ENCODE measurements at regions not wholly inside any gene's neighbourhood (a gene's known extent, or its start where the extent isn't known, plus 50 kb on each side); places are given as distances from the start of the nearest gene placed in this dataset.

GRCh38 chr5:93674866-93675459, 66.4 kb downstream of the POU5F2 start (continued):
- TF ChIP-seq MXI1 (IDR thresholded peaks at IDR 0.05; ENCODE audit: low read depth, low read length) = no peak

DNA sequence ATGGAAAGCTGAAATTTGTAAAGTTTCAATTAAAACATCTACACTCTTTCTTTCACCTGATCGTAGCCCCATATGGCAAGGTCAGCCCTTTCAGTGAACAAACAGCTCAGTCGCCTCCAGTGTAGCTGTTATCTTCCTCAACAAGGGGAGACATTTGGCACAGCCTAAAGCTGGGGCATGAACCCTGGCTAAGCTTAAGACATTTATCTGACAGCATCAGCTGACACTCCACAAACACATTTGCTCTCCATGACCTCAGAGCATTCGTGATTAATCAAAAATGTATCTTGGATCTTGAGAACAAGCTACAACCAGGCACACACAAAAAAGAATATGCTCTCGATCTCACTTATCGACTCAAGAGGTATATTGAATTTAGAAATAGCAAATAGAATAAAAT, 67.3 kb downstream of the POU5F2 start:
- H3K36me3 ChIP-seq (ENCODE audit: control insufficient read depth in 2 of 2, insufficient read depth in 2 of 2, low read length in 1 of 2) = no peaks in the 10 kb centered on the region
- TF ChIP-seq PML (IDR thresholded peaks at IDR 0.05; ENCODE audit: low read length) (no peak), ZNF24 (IDR thresholded peaks at IDR 0.05) (no peak), TBL1XR1 (IDR thresholded peaks at IDR 0.05; ENCODE audit: low read depth, low read length) (no peak), PAX8 (IDR thresholded peaks at IDR 0.05) (no peak), TARDBP (IDR thresholded peaks at IDR 0.05; ENCODE audit: borderline replicate concordance) (no peak), ASH2L (IDR thresholded peaks at IDR 0.05; ENCODE audit: borderline replicate concordance, low read depth) (no peak), MYB (IDR thresholded peaks at IDR 0.05; ENCODE audit: borderline replicate concordance, low read depth, low read length) (no peak), SRF (IDR thresholded peaks at IDR 0.05; ENCODE audit: low read depth in 2 of 2, low read length in 2 of 2) (no peak), RB1 (IDR thresholded peaks at IDR 0.05; ENCODE audit: borderline replicate concordance) (no peak), PAX5 (IDR thresholded peaks at IDR 0.05; ENCODE audit: borderline replicate concordance, low read depth, low read length) (no peak), RCOR1 (conservative IDR thresholded peaks at IDR 0.05; ENCODE audit: low read depth, low read length) (no peak), CBFB (IDR thresholded peaks at IDR 0.05; ENCODE audit: low read depth) (no peak), CBX3 (IDR thresholded peaks at IDR 0.05; ENCODE audit: borderline replicate concordance, low read depth) (no peak), RFX5 (IDR thresholded peaks at IDR 0.05; ENCODE audit: low read depth, low read length) (no peak), NFXL1 (IDR thresholded peaks at IDR 0.05; ENCODE audit: borderline replicate concordance) (no peak), FOS (IDR thresholded peaks at IDR 0.05; ENCODE audit: borderline replicate concordance, extremely low read depth, insufficient read length) (no peak), FOXM1 (IDR thresholded peaks at IDR 0.05; ENCODE audit: low read depth, low read length) (no peak)
- TF ChIP-seq, protein P1, sequence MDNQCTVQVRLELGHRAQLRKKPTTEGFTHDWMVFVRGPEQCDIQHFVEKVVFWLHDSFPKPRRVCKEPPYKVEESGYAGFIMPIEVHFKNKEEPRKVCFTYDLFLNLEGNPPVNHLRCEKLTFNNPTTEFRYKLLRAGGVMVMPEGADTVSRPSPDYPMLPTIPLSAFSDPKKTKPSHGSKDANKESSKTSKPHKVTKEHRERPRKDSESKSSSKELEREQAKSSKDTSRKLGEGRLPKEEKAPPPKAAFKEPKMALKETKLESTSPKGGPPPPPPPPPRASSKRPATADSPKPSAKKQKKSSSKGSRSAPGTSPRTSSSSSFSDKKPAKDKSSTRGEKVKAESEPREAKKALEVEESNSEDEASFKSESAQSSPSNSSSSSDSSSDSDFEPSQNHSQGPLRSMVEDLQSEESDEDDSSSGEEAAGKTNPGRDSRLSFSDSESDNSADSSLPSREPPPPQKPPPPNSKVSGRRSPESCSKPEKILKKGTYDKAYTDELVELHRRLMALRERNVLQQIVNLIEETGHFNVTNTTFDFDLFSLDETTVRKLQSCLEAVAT (IDR thresholded peaks at IDR 0.05) = no peak
- TF ChIP-seq, protein P2, sequence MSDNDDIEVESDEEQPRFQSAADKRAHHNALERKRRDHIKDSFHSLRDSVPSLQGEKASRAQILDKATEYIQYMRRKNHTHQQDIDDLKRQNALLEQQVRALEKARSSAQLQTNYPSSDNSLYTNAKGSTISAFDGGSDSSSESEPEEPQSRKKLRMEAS (IDR thresholded peaks at IDR 0.05; ENCODE audit: low read depth, low read length) = no peak
- in situ Hi-C loops (cut with MboI) (no loop called here), intact Hi-C loops (cut with micrococcal nuclease; ENCODE audit: unreplicated experiment) (loop anchor here (2.0 kb wide), 1 partner anchor 53 kb away; no protein-coding TSS in a partner anchor)
- H3K9me3 ChIP-seq (replicated peaks; ENCODE audit: control insufficient read depth, insufficient read depth, low read length) = no peaks in the 10 kb centered on the region
- ATAC-seq = no peak
- no peak for DNase-seq (ENCODE audit: low read depth, low spot score)
- POLR2A ChIA-PET = interaction anchor here (0.5 kb wide), 1 partner anchor 56 kb away, joined by 3 read pairs; no protein-coding TSS in a partner anchor
- BruUV-seq (replicated peaks) = no TSS peak
- H4K20me1 ChIP-seq (ENCODE audit: control insufficient read depth, insufficient read depth) = no peaks in the 10 kb centered on the region
- no peak overlapping the region for H3K4me2 ChIP-seq (ENCODE audit: control insufficient read depth, insufficient read depth)
- SMC1A ChIA-PET (ENCODE audit: uncharacterized antibody, unreplicated experiment) = interaction anchor here (0.7 to 1.5 kb wide), 7 partner anchors 12 to 473 kb away, joined by 3 to 4 read pairs (median 3); no protein-coding TSS in a partner anchor
- no peak for FAIRE-seq
- no peak overlapping the region for H2AFZ ChIP-seq (ENCODE audit: control insufficient read depth, low read depth, low read length)
- H3K27ac ChIP-seq (ENCODE audit: control insufficient read depth, insufficient read depth) = no peak overlapping the region
- no peak overlapping the region for H3K9ac ChIP-seq (ENCODE audit: control insufficient read depth, insufficient read depth, low read length)
- RAD21 ChIA-PET (ENCODE audit: unreplicated experiment) = no interaction called here
- 99% methylated on average over 5 of the region's 5 CpGs for WGBS (ENCODE audit: insufficient coverage, insufficient replicate concordance, low lambda C conversion rate, missing lambda C conversion rate)
- no peak overlapping the region for H3K4me3 ChIP-seq
- no peaks in the 10 kb centered on the region for H3K79me2 ChIP-seq (ENCODE audit: control insufficient read depth, insufficient read depth, low read length)
- CTCF ChIA-PET = interaction anchor here (1.2 to 1.5 kb wide), 2 partner anchors 9 to 47 kb away, joined by 3 read pairs; no protein-coding TSS in a partner anchor
- H3K4me1 ChIP-seq (ENCODE audit: control insufficient read depth, insufficient read depth, low read length) = peaks cover 4% of the 10 kb centered on the region; the same call in 1 of the 2 replicates
- no peaks in the 10 kb centered on the region for H3K27me3 ChIP-seq (replicated peaks in 1 of 2; ENCODE audit: control insufficient read depth in 2 of 2, insufficient read depth in 2 of 2, low read length in 1 of 2)

Measured in GM12878 (cell line).